SU-DHL-6 (cell line): ENCODE measurements at regions not wholly inside any gene's neighbourhood (a gene's known extent, or its start where the extent isn't known, plus 50 kb on each side); places are given as distances from the start of the nearest gene placed in this dataset.

ENCODE experiments used
- H2AFZ ChIP-seq: fragments of 200-600 bp; sonication (generic); 2 replicates; pipeline ENCODE4 v1.6.1; 2014; ENCODE audit warnings: low read depth, mild to moderate bottlenecking, moderate library complexity, mixed read lengths, antibody characterized with exemption, low read length; ENCODE audit not compliant: severe bottlenecking
- H3F3A ChIP-seq: fragments of 200-600 bp; shearing (Covaris generic); 2 replicates; pipeline ENCODE4 v1.6.0; 2016; ENCODE audit warnings: antibody characterized with exemption, mild to moderate bottlenecking; ENCODE audit not compliant: insufficient read depth
- H3K27ac ChIP-seq: fragments of 200-600 bp; sonication (generic); 2 replicates; pipeline ENCODE4 v1.5.1; 2016; ENCODE audit warnings: low read depth, mild to moderate bottlenecking, low read length, moderate library complexity, mixed read lengths
- H3K27me3 ChIP-seq: fragments of 200-600 bp; sonication (generic), shearing (Covaris generic); 2 replicates; pipeline ENCODE4 v1.6.0; 2014; ENCODE audit warnings: mild to moderate bottlenecking, low read length
- H3K36me3 ChIP-seq: fragments of 200-600 bp; sonication (generic); 2 replicates; pipeline ENCODE4 v1.6.1; 2014; ENCODE audit warnings: mild to moderate bottlenecking, low read length, mixed read lengths
- H3K4me2 ChIP-seq: fragments of 300-600, 200-600 bp; shearing (Covaris generic), sonication (generic); 2 replicates; pipeline ENCODE4 v1.6.0; 2014; ENCODE audit warnings: low read length, low read depth, mild to moderate bottlenecking; ENCODE audit not compliant: poor library complexity, severe bottlenecking
- H3K4me3 ChIP-seq: fragments of 200-600 bp; sonication (generic); 2 replicates; pipeline ENCODE4 v1.5.1; 2014; ENCODE audit warnings: antibody characterized with exemption, low read length, mild to moderate bottlenecking, mixed read lengths; ENCODE audit not compliant: insufficient read depth, poor library complexity, severe bottlenecking
- H3K79me2 ChIP-seq: fragments of 200-600 bp; sonication (generic); 2 replicates; pipeline ENCODE4 v1.6.1; 2014; ENCODE audit warnings: mild to moderate bottlenecking, low read length, moderate library complexity; ENCODE audit not compliant: insufficient read depth
- H3K9ac ChIP-seq: fragments of 200-600 bp; sonication (generic); 2 replicates; pipeline ENCODE4 v1.7.0; 2014; ENCODE audit warnings: mild to moderate bottlenecking, low read length
- H3K9me2 ChIP-seq: fragments of 200-600 bp; sonication (generic); replicated peaks from 2 replicates; pipeline ENCODE4 v1.6.1; 2014; ENCODE audit warnings: low read length; ENCODE audit not compliant: insufficient read depth
- H3K9me3 ChIP-seq: fragments of 200-600 bp; sonication (generic); 2 replicates; pipeline ENCODE4 v1.6.1; 2014; ENCODE audit warnings: low read length, mixed read lengths; ENCODE audit not compliant: insufficient read depth
- H4K20me1 ChIP-seq: fragments of 200-600 bp; sonication (generic); 2 replicates; pipeline ENCODE4 v1.6.1; 2014; ENCODE audit warnings: low read depth, mild to moderate bottlenecking, antibody characterized with exemption, low read length, moderate library complexity, mixed read lengths
- CTCF ChIP-seq: fragments of 200-600 bp; sonication (generic); IDR thresholded peaks from one replicate; pipeline ENCODE4 v1.5.1; 2017; ENCODE audit warnings: antibody characterized with exemption, mild to moderate bottlenecking, low read length, moderate library complexity; ENCODE audit not compliant: insufficient read depth, poor library complexity, severe bottlenecking
- EZH2phosphoT487 ChIP-seq: fragments of 200-600 bp; sonication (generic), shearing (Covaris generic); conservative IDR thresholded peaks from 2 replicates; pipeline ENCODE4 v1.6.1; 2018; ENCODE audit warnings: mild to moderate bottlenecking, antibody characterized with exemption, low read length, moderate library complexity, mixed read lengths

- H3K27ac ChIP-seq, result no peak overlapping the region
- H3K36me3 ChIP-seq, result no peaks in the 10 kb centered on the region
- no peaks in the 10 kb centered on the region for H4K20me1 ChIP-seq
- no peaks in the 10 kb centered on the region for H3K79me2 ChIP-seq
- H3K9me3 ChIP-seq, result no peaks in the 10 kb centered on the region
- no peaks in the 10 kb centered on the region for H3K27me3 ChIP-seq
- H3K4me2 ChIP-seq, result no peak overlapping the region
- no peak for TF ChIP-seq CTCF
- no peak for TF ChIP-seq EZH2phosphoT487
- H3K4me3 ChIP-seq, result no peak overlapping the region
- H3F3A ChIP-seq, result no peaks in the 10 kb centered on the region
- H2AFZ ChIP-seq, result no peak overlapping the region
- H3K9ac ChIP-seq, result no peak overlapping the region
- H3K9me2 ChIP-seq, result no peaks in the 10 kb centered on the region
Measured at GRCh38 chr9:30504502-30504905, 1879.9 kb upstream of the ACO1 start.

- no peaks in the 10 kb centered on the region for H4K20me1 ChIP-seq
- no peaks in the 10 kb centered on the region for H3K27me3 ChIP-seq
- no peaks in the 10 kb centered on the region for H3K36me3 ChIP-seq
- no peak overlapping the region for H3K27ac ChIP-seq
- no peak overlapping the region for H3K4me2 ChIP-seq
- H3K9me3 ChIP-seq, result no peaks in the 10 kb centered on the region
- no peak overlapping the region for H2AFZ ChIP-seq
- H3K4me3 ChIP-seq, result no peak overlapping the region
- no peaks in the 10 kb centered on the region for H3K9me2 ChIP-seq
- TF ChIP-seq CTCF (no peak), EZH2phosphoT487 (no peak)
- no peaks in the 10 kb centered on the region for H3F3A ChIP-seq
- H3K9ac ChIP-seq, result no peak overlapping the region
- no peaks in the 10 kb centered on the region for H3K79me2 ChIP-seq
Measured at GRCh38 chr9:30505311-30505710, 1879.1 kb upstream of the ACO1 start.

GRCh38 chr9:30506749-30507148, 1877.7 kb upstream of the ACO1 start:
- Histone ChIP-seq H3K9me3 (no peaks in the 10 kb centered on the region), H3K27me3 (no peaks in the 10 kb centered on the region), H3K4me3 (no peak overlapping the region), H3K79me2 (no peaks in the 10 kb centered on the region), H3F3A (no peaks in the 10 kb centered on the region), H3K9ac (no peak overlapping the region), H3K4me2 (no peak overlapping the region), H2AFZ (no peak overlapping the region), H3K27ac (no peak overlapping the region), H3K36me3 (no peaks in the 10 kb centered on the region), H3K9me2 (no peaks in the 10 kb centered on the region), H4K20me1 (no peaks in the 10 kb centered on the region)
- TF ChIP-seq CTCF (no peak), EZH2phosphoT487 (no peak)
